GM12892 (cell line): ENCODE measurements at regions not wholly inside any gene's neighbourhood (a gene's known extent, or its start where the extent isn't known, plus 50 kb on each side); places are given as distances from the start of the nearest gene placed in this dataset.

Experiments
- POLR2A ChIP-seq: IDR thresholded peaks from 2 replicates; pipeline ENCODE4 v1.6.1; 2011; ENCODE audit warnings: low read depth, low read length, control low read depth
- POLR2AphosphoS5 ChIP-seq: IDR thresholded peaks from 2 replicates; pipeline ENCODE4 v1.6.1; 2011; ENCODE audit warnings: low read depth, low read length, control low read depth
- TAF1 ChIP-seq: IDR thresholded peaks from 2 replicates; pipeline ENCODE4 v1.6.1; 2011; ENCODE audit warnings: low read depth, mild to moderate bottlenecking, control low read depth, low read length, borderline replicate concordance

DNA sequence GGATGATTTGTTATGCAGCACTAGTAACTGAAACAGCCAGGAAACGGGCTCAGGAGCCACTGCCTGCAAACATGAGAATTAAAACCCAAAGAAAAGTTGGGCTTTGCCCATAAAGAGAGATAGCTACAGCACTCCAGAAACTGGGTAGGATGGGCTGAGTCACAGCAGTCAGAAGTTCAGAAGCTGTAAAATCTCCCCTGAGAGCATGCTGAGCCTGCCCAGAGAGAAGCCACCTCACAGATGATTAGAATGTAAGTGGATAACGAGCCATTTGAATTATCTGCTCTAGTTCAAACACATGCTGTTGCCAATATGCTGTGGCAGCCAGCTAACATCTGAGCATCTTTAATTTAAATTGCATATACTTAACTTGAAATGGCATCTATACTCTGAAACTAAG lies 388.1 kb upstream of the ACVR2A start:
- TF ChIP-seq TAF1 (no peak), POLR2A (no peak), POLR2AphosphoS5 (no peak)
